ENCODE measurements at regions not wholly inside any gene's neighbourhood (a gene's known extent, or its start where the extent isn't known, plus 50 kb on each side); places are given as distances from the start of the nearest gene placed in this dataset.

- TF ChIP-seq ZSCAN18 (tag by site-specific recombination; IDR thresholded peaks at IDR 0.05) = no peak
- TF ChIP-seq ZNF558 (tag by site-specific recombination; IDR thresholded peaks at IDR 0.05) = no peak
- TF ChIP-seq SP2 (tag by site-specific recombination; IDR thresholded peaks at IDR 0.05) = no peak
- no peak for TF ChIP-seq ZNF175 (tag by site-specific recombination; IDR thresholded peaks at IDR 0.05)
- no peak for TF ChIP-seq ZNF623 (tag by site-specific recombination; IDR thresholded peaks at IDR 0.05)
- no peak for TF ChIP-seq SP7 (tag by site-specific recombination; IDR thresholded peaks at IDR 0.05)
- no peak for TF ChIP-seq IKZF3 (tag by site-specific recombination; IDR thresholded peaks at IDR 0.05)
- no peak for TF ChIP-seq SETDB1 (IDR thresholded peaks at IDR 0.05; ENCODE audit: insufficient read length, low read length)
- no peak for TF ChIP-seq KLF7 (tag by site-specific recombination; IDR thresholded peaks at IDR 0.05; ENCODE audit: borderline replicate concordance)
- no peak for TF ChIP-seq GLIS1 (tag by site-specific recombination; IDR thresholded peaks at IDR 0.05)
- no peak for TF ChIP-seq ZFHX2 (tag by site-specific recombination; conservative IDR thresholded peaks at IDR 0.05)
- TF ChIP-seq ZNF785 (tag by site-specific recombination; IDR thresholded peaks at IDR 0.05) = no peak
- TF ChIP-seq SALL2 (tag by site-specific recombination; IDR thresholded peaks at IDR 0.05; ENCODE audit: borderline replicate concordance) = no peak
These were observed 574.4 kb upstream of the KLHL29 start (continued) for GRCh38 chr2:22810602-22811001.

- ChIA-PET POLR2A (no interaction called here), CTCF (no interaction called here)
- H3K36me3 ChIP-seq (ENCODE audit: control insufficient read depth in 2 of 2, insufficient read depth in 1 of 2, low read length in 2 of 2) = no peaks in the 10 kb centered on the region
- no peak overlapping the region for H3K4me3 ChIP-seq (ENCODE audit: low read depth, low read length)
- H3K4me1 ChIP-seq (ENCODE audit: control insufficient read depth, insufficient read depth, low read length) = no peaks in the 10 kb centered on the region
- TF ChIP-seq ZNF501 (tag by site-specific recombination; IDR thresholded peaks at IDR 0.05) (no peak), ZNF19 (tag by site-specific recombination; IDR thresholded peaks at IDR 0.05; ENCODE audit: low read depth) (no peak), IKZF3 (tag by site-specific recombination; IDR thresholded peaks at IDR 0.05) (no peak), ZBTB48 (tag by site-specific recombination; IDR thresholded peaks at IDR 0.05) (no peak), WT1 (tag by site-specific recombination; IDR thresholded peaks at IDR 0.05) (no peak), PRDM10 (tag by site-specific recombination; IDR thresholded peaks at IDR 0.05) (no peak), ZNF423 (tag by site-specific recombination; IDR thresholded peaks at IDR 0.05) (no peak)
- no peak overlapping the region for H3K27ac ChIP-seq (ENCODE audit: extremely low read depth, low read depth, low read length)
- H3K9me3 ChIP-seq (ENCODE audit: control insufficient read depth, insufficient read depth, low read depth, low read length) = no peaks in the 10 kb centered on the region
These were observed 572.8 kb upstream of the KLHL29 start for GRCh38 chr2:22812065-22812680.

GRCh38 chr2:22817197-22817596, 567.8 kb upstream of the KLHL29 start:
- ChIA-PET CTCF (no interaction called here), POLR2A (no interaction called here)
- H3K9me3 ChIP-seq (ENCODE audit: control insufficient read depth, insufficient read depth, low read depth, low read length) = no peaks in the 10 kb centered on the region
- H3K36me3 ChIP-seq (ENCODE audit: control insufficient read depth in 2 of 2, insufficient read depth in 1 of 2, low read length in 2 of 2) = no peaks in the 10 kb centered on the region
- TF ChIP-seq ZNF248 (tag by site-specific recombination; IDR thresholded peaks at IDR 0.05) (no peak), SCRT2 (tag by site-specific recombination; IDR thresholded peaks at IDR 0.05) (no peak), ZNF416 (tag by site-specific recombination; IDR thresholded peaks at IDR 0.05) (no peak)
- H3K4me1 ChIP-seq (ENCODE audit: control insufficient read depth, insufficient read depth, low read length) = no peaks in the 10 kb centered on the region
- no peak overlapping the region for H3K4me3 ChIP-seq (ENCODE audit: low read depth, low read length)
- H3K27ac ChIP-seq (ENCODE audit: extremely low read depth, low read depth, low read length) = no peak overlapping the region

All from HEK293 (cell line).